H9 (cell line): ENCODE measurements at regions not wholly inside any gene's neighbourhood (a gene's known extent, or its start where the extent isn't known, plus 50 kb on each side); places are given as distances from the start of the nearest gene placed in this dataset.

Source experiments
- DNase-seq: peaks from one replicate; pipeline ENCODE4 v3.0.0-alpha.2; 2017
- H2AFZ ChIP-seq: one replicate; pipeline ENCODE4 v1.6.1; 2013; ENCODE audit warnings: mild to moderate bottlenecking, low read length, control low read depth, moderate library complexity
- H2AK5ac ChIP-seq: 2 replicates; pipeline ENCODE4 v1.6.1; 2013; ENCODE audit warnings: low read length, control low read depth, mixed read lengths; ENCODE audit not compliant: insufficient read length
- H2BK120ac ChIP-seq: one replicate; pipeline ENCODE4 v1.6.1; 2013; ENCODE audit warnings: low read depth, mild to moderate bottlenecking, low read length, control low read depth, inconsistent platforms; ENCODE audit not compliant: poor library complexity, severe bottlenecking
- H2BK12ac ChIP-seq: 2 replicates; pipeline ENCODE4 v1.6.1; 2013; ENCODE audit warnings: low read length, control low read depth, mixed read lengths, low read depth; ENCODE audit not compliant: insufficient read length
- H2BK15ac ChIP-seq: 2 replicates; pipeline ENCODE4 v1.6.1; 2013; ENCODE audit warnings: low read depth, low read length, control low read depth
- H2BK20ac ChIP-seq: one replicate; pipeline ENCODE4 v1.6.1; 2013; ENCODE audit warnings: low read depth, mild to moderate bottlenecking, low read length, control low read depth, inconsistent platforms; ENCODE audit not compliant: poor library complexity, severe bottlenecking
- H2BK5ac ChIP-seq: 2 replicates; pipeline ENCODE4 v1.6.1; 2013; ENCODE audit warnings: low read length, control low read depth, mixed read lengths; ENCODE audit not compliant: insufficient read length
- H3K14ac ChIP-seq: 2 replicates; pipeline ENCODE4 v1.6.1; 2013; ENCODE audit warnings: low read length, control low read depth; ENCODE audit not compliant: insufficient read depth
- H3K18ac ChIP-seq: 2 replicates; pipeline ENCODE4 v1.6.1; 2013; ENCODE audit warnings: low read depth, mild to moderate bottlenecking, mixed read lengths, low read length, control low read depth; ENCODE audit not compliant: insufficient read length
- H3K23ac ChIP-seq: 2 replicates; pipeline ENCODE4 v1.6.1; 2013; ENCODE audit warnings: low read length, control low read depth, mixed read lengths, low read depth; ENCODE audit not compliant: insufficient read length
- H3K23me2 ChIP-seq: 2 replicates; pipeline ENCODE4 v1.6.1; 2013; ENCODE audit warnings: low read depth, mild to moderate bottlenecking, mixed read lengths, low read length, control low read depth; ENCODE audit not compliant: insufficient read length, poor library complexity, severe bottlenecking
- H3K27ac ChIP-seq: 2 replicates; pipeline ENCODE4 v1.5.1; 2013; ENCODE audit warnings: low read length, control low read depth, mixed read lengths, low read depth; ENCODE audit not compliant: insufficient read length
- H3K27me3 ChIP-seq: 2 replicates; pipeline ENCODE4 v1.6.1; 2013; ENCODE audit warnings: low read length, control low read depth, inconsistent platforms; ENCODE audit not compliant: insufficient read depth
- H3K4ac ChIP-seq: 2 replicates; pipeline ENCODE4 v1.6.1; 2013; ENCODE audit warnings: low read depth, mild to moderate bottlenecking, control low read depth, inconsistent platforms, low read length, moderate library complexity
- H3K4me1 ChIP-seq: 2 replicates; pipeline ENCODE4 v1.6.1; 2013; ENCODE audit warnings: low read length, control low read depth, inconsistent platforms; ENCODE audit not compliant: insufficient read depth
- H3K4me2 ChIP-seq: 2 replicates; pipeline ENCODE4 v1.6.1; 2013; ENCODE audit warnings: low read length, control low read depth, mixed read lengths; ENCODE audit not compliant: insufficient read length, insufficient read depth
- H3K56ac ChIP-seq: 2 replicates; pipeline ENCODE4 v1.6.1; 2013; ENCODE audit warnings: low read depth, mild to moderate bottlenecking, mixed read lengths, low read length, control low read depth; ENCODE audit not compliant: insufficient read length
- H3K79me1 ChIP-seq: 2 replicates; pipeline ENCODE4 v1.6.1; 2013; ENCODE audit warnings: low read depth, mild to moderate bottlenecking, moderate library complexity, low read length, control low read depth, inconsistent platforms; ENCODE audit not compliant: insufficient read depth, poor library complexity, severe bottlenecking
- H3K79me2 ChIP-seq: 2 replicates; pipeline ENCODE4 v1.6.1; 2013; ENCODE audit warnings: low read length, control low read depth, inconsistent platforms; ENCODE audit not compliant: insufficient read depth
- H3K9ac ChIP-seq: 2 replicates; pipeline ENCODE4 v1.6.1; 2013; ENCODE audit warnings: low read length, control low read depth, mixed read lengths; ENCODE audit not compliant: insufficient read length; ENCODE audit errors: extremely low read depth
- H3K9me3 ChIP-seq: one replicate; pipeline ENCODE4 v1.6.1; 2013; ENCODE audit warnings: low read depth, low read length, inconsistent platforms; ENCODE audit not compliant: control insufficient read depth
- H3T11ph ChIP-seq: one replicate; pipeline ENCODE4 v1.6.1; 2013; ENCODE audit warnings: mild to moderate bottlenecking, low read length, control low read depth, inconsistent platforms
- H4K20me1 ChIP-seq: one replicate; pipeline ENCODE4 v1.6.1; 2013; ENCODE audit not compliant: control insufficient read depth, insufficient read length, insufficient read depth
- H4K5ac ChIP-seq: 2 replicates; pipeline ENCODE4 v1.6.1; 2013; ENCODE audit warnings: low read depth, mild to moderate bottlenecking, mixed read lengths, low read length, control low read depth; ENCODE audit not compliant: insufficient read length
- H4K8ac ChIP-seq: replicated peaks from 2 replicates; pipeline ENCODE4 v1.6.1; 2013; ENCODE audit warnings: low read length, control low read depth, mixed read lengths, low read depth; ENCODE audit not compliant: insufficient read length
- H4K91ac ChIP-seq: 2 replicates; pipeline ENCODE4 v1.6.1; 2013; ENCODE audit warnings: low read depth, mild to moderate bottlenecking, moderate library complexity, mixed read lengths, low read length, control low read depth; ENCODE audit not compliant: insufficient read length
- H3K27ac Mint-ChIP-seq, 3 experiments: 2 replicates in 2 of 3; 3 replicates in 1 of 3; pipeline ENCODE4 v1.8.0; 2020 to 2021; ENCODE audit warnings: mixed read lengths in 3 of 3, mild to moderate bottlenecking in 1 of 3, moderate library complexity in 1 of 3
- H3K27me3 Mint-ChIP-seq: 2 replicates; pipeline ENCODE4 v1.8.0; 2021; ENCODE audit warnings: low read depth, mild to moderate bottlenecking, moderate library complexity, mixed read lengths
- H3K36me3 Mint-ChIP-seq, 3 experiments: 2 replicates in 2 of 3; 3 replicates in 1 of 3; pipeline ENCODE4 v1.8.0; 2020 to 2021; ENCODE audit warnings: low read depth in 3 of 3, mixed read lengths in 3 of 3; ENCODE audit not compliant: insufficient read depth in 1 of 3
- H3K4me1 Mint-ChIP-seq, 2 experiments: 2 replicates each; pipeline ENCODE4 v1.8.0; 2020; ENCODE audit warnings: mixed read lengths in 2 of 2
- H3K4me3 Mint-ChIP-seq, 2 experiments: 2 replicates in 1 of 2; 3 replicates in 1 of 2; pipeline ENCODE4 v1.8.0; 2020 to 2021; ENCODE audit warnings: mild to moderate bottlenecking in 2 of 2, mixed read lengths in 2 of 2, moderate library complexity in 1 of 2
- H3K9me3 Mint-ChIP-seq, 2 experiments: 2 replicates in 1 of 2; 3 replicates in 1 of 2; pipeline ENCODE4 v1.8.0; 2020; ENCODE audit warnings: mild to moderate bottlenecking in 2 of 2, mixed read lengths in 2 of 2, moderate library complexity in 1 of 2
- CTCF ChIP-seq: fragments of 200-600 bp; sonication (generic); conservative IDR thresholded peaks from 3 replicates; pipeline ENCODE4 v1.8.0; 2021; ENCODE audit warnings: antibody characterized with exemption, mild to moderate bottlenecking
- WGBS: extraction: QIAGEN DNeasy Blood & Tissue Kit; methylation state at CpG from one replicate; pipeline ENCODE4 v1.1.7; 2013; ENCODE audit warnings: missing lambda C conversion rate, low lambda C conversion rate, mixed read lengths; ENCODE audit not compliant: insufficient read length; ENCODE audit errors: extremely low coverage; 5-methylcytosine and 5-hydroxymethylcytosine counted together

DNA sequence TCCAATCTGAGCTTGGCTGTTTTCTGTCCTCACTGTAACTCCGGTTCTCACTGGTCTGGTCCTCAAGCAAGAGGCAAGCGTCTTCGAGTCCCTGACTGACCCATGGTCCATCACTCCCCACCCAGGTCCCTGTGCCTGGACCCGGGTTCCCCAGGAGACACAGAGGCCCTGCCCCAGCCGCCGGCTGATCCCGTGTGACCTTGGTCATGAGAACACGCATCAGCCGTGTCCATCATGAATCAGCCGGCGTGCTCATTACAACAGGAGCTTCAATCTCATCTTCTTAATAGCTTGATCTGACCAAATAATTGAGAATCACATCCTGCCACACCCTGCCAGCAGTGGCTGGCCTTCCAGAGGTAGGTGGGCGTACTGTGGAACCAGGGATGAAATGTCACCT is 545.1 kb downstream of the BRD1 start:
- H3K9me3 ChIP-seq: no peaks in the 10 kb centered on the region
- no peak overlapping the region for H3K27ac ChIP-seq
- H3K18ac ChIP-seq: no peak overlapping the region
- no peaks in the 10 kb centered on the region for H3K79me2 ChIP-seq
- H3K4me1 ChIP-seq: no peaks in the 10 kb centered on the region
- no peaks in the 10 kb centered on the region for H3K27me3 ChIP-seq
- H4K8ac ChIP-seq: no peak overlapping the region
- H3T11ph ChIP-seq: no peak overlapping the region
- no peaks in the 10 kb centered on the region for H3K79me1 ChIP-seq
- H3K9ac ChIP-seq: no peak overlapping the region
- no peak for TF ChIP-seq CTCF
- H3K23me2 ChIP-seq: no peaks in the 10 kb centered on the region
- H3K4me2 ChIP-seq: no peak overlapping the region
- H3K4me3 Mint-ChIP-seq: no peak overlapping the region
- H3K27ac Mint-ChIP-seq: no peak overlapping the region
- no peaks in the 10 kb centered on the region; a peak in 1 of 5 replicates for H3K9me3 Mint-ChIP-seq
- no peak overlapping the region for H4K5ac ChIP-seq
- H2BK15ac ChIP-seq: no peak overlapping the region
- no peak overlapping the region for H3K4ac ChIP-seq
- H4K91ac ChIP-seq: no peak overlapping the region
- WGBS: no CpG with 5 or more reads among the region's 12 CpGs
- no peaks in the 10 kb centered on the region for H4K20me1 ChIP-seq
- H3K56ac ChIP-seq: no peak overlapping the region
- H2AK5ac ChIP-seq: no peak overlapping the region
- H3K4me1 Mint-ChIP-seq: peaks cover 7 to 17% of the 10 kb centered on the region in 2 experiments
- no peak overlapping the region for H3K23ac ChIP-seq
- H2BK5ac ChIP-seq: no peak overlapping the region
- no peak overlapping the region for H2AFZ ChIP-seq
- H2BK12ac ChIP-seq: no peak overlapping the region
- H2BK120ac ChIP-seq: no peak overlapping the region
- DNase-seq: no peak
- no peak overlapping the region; the same call in 1 of the 2 replicates for H3K14ac ChIP-seq
- peaks cover 71% of the 10 kb centered on the region for H3K27me3 Mint-ChIP-seq
- H3K36me3 Mint-ChIP-seq: no peaks in the 10 kb centered on the region
- no peak overlapping the region for H2BK20ac ChIP-seq
